Forelimb muscle (tissue), 1 donor: ENCODE measurements at regions not wholly inside any gene's neighbourhood (a gene's known extent, or its start where the extent isn't known, plus 50 kb on each side); places are given as distances from the start of the nearest gene placed in this dataset.

Experiments used
- DNase-seq: peaks from one replicate; pipeline ENCODE4 v3.0.0-alpha.2; 2013; ENCODE audit warnings: low read depth

DNA sequence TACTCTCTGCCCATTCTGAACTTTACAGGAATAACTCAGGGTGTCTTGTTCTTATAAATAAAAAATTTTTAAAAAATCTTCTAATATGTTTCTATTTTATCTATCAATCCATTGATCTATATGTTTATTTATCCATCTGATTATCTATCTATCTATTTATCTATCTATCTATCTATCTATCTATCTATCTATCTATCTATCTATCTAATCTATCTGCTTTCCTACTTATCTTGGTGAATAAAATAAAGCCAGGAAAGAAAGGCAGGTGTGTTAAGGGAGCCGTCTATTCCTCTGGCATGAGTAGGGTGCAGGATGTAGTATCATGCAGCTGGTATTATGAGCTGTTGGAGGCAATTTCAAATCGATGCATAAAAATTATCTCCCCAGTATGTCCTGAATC lies 153.0 kb downstream of the FOXA2 start:
- no peak for DNase-seq

DNA sequence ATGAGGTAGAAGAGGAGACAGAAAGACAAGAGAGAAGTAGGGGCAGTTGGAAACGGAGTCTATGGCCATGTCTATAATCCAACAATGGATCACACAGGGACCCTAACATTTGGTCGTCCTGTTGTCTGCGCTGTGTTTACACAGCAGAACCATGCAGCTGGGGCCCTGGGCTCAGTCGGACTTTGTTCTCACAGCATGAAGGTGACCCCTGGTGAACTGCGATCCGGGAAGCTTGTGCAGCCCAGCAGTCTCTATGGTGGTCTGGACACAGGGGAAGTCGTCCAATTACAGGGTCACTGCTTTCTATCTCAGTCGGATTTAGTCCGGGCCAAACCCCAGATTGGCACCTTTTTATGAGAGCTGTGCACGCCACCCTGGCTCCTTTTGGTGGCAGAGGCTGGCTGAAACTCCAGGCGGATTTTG lies 153.6 kb downstream of the FOXA2 start:
- DNase-seq, result no peak

GRCh38 chr20:22430154-22430745 lies 154.1 kb downstream of the FOXA2 start:
- no peak for DNase-seq

DNA sequence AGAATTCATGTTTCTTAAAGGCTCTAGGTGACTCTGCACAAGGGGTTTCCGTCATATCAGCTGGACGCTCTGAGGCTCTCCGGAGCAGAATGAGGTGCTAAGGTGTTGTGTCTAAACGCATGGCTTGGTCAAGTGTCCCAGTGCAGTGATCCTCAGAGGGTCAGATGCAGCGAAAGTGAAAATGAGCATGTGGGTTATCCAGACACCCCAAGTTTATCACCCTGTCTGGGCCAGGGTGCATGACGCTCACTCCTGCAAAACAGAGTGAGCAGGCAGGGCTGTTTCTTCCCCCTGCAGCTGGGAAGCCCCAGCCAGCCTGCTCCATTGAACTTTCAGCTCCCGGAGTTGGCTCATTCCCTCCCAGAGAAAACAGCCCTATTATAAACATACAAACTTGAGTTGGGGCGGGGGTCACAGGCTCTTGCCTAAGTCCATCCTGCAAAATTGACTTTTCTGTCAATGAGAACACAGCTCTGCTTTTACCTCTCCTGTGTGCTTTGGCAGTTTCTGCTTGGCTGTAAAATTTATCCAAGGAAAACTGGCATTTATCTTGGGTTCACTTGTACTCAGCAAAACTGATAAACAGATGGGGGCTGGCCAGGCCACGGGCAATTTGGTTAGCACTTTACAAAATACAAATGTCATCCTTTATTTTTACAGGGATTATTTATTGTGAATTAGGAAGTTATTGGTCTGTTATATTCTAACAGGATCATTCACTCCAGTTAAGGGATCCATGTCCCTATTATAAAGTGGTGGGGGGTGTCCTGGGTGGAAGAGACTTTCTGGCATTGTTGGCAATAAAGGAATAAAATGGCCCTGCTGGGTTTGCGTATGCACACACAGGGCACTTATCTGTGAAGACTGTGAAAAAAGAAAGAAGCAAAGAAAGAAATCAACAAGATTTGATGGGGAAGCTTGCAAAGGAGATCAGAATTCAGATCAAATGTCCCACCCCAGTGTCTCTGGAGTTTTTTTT lies 154.9 kb downstream of the FOXA2 start:
- DNase-seq, result no peak

DNA sequence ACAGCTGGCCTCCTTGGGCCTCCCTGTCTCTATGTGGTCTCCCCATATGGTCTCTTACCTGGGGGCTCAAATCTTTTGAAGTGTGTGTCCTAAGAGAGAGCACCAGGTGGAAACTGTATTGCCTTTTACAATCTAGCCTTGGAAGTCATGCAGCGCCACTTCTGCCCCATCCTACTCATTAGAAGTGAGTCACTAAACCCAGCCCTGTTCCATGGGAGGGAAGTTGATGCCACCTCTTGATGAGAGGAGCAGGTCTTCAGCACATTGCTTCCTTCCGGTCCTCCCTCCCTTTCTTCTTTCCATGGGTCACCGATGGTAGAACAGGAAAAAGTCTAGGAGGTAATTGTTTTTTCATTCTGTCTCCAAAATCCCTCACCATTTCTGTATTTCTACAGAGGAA lies 156.3 kb downstream of the FOXA2 start:
- DNase-seq, result no peak

- no peak for DNase-seq
Observed at GRCh38 chr20:22426772-22427171, 157.6 kb downstream of the FOXA2 start.

- no peak for DNase-seq
Observed at GRCh38 chr20:22425344-22426295, 158.8 kb downstream of the FOXA2 start.

GRCh38 chr20:22423190-22423832 lies 161.1 kb downstream of the FOXA2 start:
- DNase-seq, result no peak

- DNase-seq, result no peak
Observed at GRCh38 chr20:22420116-22420598, 164.2 kb downstream of the FOXA2 start.

DNA sequence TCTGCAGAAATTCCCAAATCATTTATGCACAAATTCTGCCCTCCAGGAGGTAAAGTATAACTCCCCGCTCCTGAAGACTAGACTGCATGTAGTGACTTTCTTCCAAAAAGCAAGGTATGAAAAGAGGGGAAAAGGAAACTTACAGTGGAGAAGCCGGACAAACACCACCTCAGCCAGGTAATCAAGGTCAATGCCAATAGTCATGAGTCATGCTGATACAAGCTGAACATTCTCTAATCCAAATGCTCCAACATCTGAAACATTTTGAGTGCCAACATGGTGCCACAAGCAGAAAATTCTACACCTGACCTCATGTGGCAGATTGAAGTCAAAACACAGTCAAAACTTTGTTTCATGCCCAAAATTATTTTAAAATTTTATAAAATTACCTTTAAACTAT lies 165.6 kb downstream of the FOXA2 start:
- no peak for DNase-seq

- DNase-seq, result no peak
Observed at GRCh38 chr20:22414305-22414742, 170.0 kb downstream of the FOXA2 start.

DNA sequence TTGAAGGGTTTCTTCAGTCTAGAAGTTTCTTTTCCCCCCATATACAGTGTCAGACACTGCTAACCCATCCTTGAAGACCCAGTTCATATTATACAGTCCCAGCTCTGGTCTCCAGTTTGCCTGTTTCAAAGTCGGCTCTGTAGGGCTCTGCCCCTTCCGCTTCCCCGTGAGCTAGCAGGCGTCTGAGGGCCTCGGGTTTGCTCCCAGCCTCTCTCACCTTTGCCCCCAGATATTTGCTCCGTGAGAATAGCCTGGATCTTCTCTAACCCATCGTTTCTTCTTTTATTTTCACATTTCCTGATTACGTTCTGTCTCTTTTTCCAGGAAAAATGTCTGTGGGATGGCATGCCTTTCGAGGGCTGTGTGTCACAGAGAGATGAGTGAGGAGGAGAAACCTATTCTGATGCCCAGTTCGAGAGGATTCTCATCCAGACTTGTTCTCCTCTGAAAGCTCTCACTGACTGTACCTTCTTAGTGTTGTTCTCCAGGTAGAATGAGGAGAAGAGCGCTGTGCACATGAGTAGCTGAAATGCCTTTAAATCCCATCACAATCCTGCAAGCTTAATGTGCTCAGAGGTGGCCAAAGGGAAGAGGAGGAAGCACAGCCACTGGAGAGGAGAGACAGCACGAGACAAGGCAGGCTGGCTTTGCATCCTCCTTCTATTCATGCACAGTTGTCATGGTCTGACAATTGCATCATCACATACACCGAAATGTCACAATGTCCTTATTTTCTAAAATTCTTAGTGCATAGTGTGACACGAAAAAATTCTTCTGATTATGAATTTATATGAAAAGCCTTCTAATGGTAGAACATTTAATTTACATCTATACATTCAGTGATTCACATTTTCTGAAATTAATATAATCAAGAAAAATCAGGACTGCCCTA lies 171.1 kb downstream of the FOXA2 start:
- DNase-seq, result no peak

DNA sequence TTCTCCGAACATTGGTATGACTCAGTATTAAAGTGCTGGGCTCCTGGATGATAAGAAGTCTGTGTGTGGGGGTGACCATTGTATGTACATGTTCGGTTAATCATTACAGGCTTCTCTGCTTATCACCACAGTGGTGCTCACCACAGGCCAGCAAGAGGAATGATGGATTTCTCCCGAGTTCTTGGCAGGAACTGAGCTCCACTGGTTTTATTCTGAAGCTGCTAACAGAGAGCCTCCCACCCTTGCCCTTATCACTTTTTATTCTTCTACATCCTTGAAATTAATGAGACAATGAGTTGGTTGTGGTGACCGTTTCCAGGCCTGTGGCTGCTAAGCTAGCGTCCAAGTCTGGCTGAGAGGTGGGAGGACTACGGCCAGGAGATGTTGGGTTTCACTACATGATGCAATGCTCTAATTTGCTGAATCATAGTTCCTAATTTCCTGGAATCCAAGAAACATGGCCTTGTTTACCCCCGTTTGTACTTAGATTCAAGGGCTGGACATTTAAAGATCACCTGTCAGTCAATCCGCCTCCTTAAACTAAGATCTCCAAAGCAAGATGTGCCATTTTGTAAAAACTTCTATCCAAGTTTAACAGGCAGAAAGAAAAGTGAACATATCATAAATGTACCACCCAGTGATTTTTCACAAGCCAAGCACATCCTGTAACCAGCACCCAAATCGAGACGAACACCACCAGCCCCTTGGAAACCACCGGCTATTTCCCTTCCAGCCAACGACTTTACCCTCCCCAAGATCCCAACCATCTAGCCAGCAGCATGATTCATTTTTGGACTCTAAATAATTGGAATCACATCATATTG lies 172.5 kb downstream of the FOXA2 start:
- no peak for DNase-seq

GRCh38 chr20:22411286-22411626 lies 173.1 kb downstream of the FOXA2 start:
- DNase-seq, result no peak

DNA sequence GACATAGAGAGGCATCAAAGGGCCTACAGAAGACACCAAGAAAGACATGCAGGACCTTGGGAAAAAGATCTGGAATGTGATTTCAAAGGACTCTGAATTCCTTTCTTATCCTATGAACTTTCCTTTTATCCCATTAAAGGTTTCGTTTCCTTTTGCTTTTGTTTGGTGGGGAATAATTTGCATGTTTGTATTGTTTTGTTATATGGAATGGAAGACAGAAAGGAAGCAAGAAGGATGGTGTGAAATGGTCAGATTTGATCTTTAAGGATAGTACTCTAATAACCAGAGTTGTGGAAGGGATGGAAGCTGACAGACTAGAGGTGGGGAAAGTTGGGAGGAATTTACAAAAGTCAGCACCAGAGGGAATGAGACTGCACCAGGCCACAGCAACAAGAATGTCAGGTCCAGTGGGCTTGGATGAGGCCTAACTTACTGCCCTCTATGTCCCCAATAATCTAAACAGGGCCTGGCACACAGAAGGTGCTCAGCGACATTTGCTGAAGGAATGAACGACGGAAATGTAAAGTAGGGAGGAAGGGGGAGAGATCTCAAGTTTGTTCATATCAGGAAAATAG lies 173.7 kb downstream of the FOXA2 start:
- no peak for DNase-seq

GRCh38 chr20:22408521-22409402 lies 175.6 kb downstream of the FOXA2 start:
- no peak for DNase-seq

DNA sequence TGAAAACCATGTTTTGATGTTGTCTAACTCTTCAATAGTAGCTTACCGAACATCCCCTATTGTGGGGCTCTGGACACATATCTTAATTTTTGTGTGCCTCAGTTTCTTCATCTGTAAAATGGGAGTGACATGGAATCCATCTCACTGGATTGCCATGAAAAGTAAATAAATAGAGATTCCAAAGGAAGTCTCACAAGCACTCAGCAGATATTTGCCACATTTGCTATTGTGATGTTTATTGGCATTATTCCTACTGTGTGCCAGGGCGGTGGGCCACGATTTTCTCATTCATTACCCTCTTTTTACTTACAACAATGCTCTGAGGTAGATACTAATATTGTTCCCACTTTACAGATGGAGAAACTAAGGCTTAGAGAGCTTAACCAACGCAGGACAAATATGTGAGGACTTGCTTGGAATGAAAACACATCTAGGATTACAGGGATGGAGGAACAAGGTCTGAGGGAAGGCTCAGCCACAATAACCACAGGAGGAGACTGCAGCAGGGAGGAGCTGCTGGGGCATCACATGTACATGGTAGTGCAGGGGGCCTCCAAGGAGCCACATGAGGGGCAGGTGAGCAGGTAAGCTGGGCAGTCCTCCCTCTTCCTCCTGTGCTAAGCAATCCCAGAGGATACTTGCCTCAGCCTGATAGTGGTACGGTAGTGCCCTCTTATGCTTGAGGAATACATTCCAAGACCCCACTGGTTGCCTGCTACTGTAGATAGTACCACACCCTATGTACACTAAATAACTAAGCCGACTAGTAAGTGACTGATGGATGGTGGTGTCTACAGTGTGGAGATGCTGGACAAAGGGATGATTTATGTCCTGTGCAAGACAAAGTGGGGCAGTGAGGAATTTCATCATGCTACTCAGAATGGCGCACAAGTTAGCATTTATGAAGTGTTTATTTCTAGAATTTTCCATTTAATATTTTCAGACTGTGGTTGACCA lies 176.9 kb downstream of the FOXA2 start:
- DNase-seq, result no peak
